Liver (tissue), 3 donors: ENCODE measurements at regions not wholly inside any gene's neighbourhood (a gene's known extent, or its start where the extent isn't known, plus 50 kb on each side); places are given as distances from the start of the nearest gene placed in this dataset.

ENCODE experiments used
- CTCF ChIP-seq: fragments of 150-350 bp; IDR thresholded peaks from 2 replicates; pipeline ENCODE4 v1.5.1; 2017; ENCODE audit warnings: improper control_type of control experiment, low read depth, low read length; ENCODE audit not compliant: missing input control
- GABPA ChIP-seq, 2 donors: IDR thresholded peaks in 1 of 2; conservative IDR thresholded peaks in 1 of 2; 2 replicates each; pipeline ENCODE4 v1.6.1; 2016; ENCODE audit warnings: antibody characterized with exemption in 2 of 2, mild to moderate bottlenecking in 1 of 2, moderate library complexity in 1 of 2
- NR2F2 ChIP-seq: IDR thresholded peaks from 2 replicates; pipeline ENCODE4 v1.6.1; 2016; ENCODE audit warnings: antibody characterized with exemption
- donor health status: healthy.
- donor health status: healthy.

GRCh38 chr6:14670806-14671205 is 553.2 kb downstream of the CD83 start:
- TF ChIP-seq GABPA (IDR thresholded peaks at IDR 0.05 in 1 of 2, conservative IDR thresholded peaks at IDR 0.05 in 1 of 2), result no peak
- TF ChIP-seq CTCF, result no peak
- no peak for TF ChIP-seq NR2F2
